ENCODE measurements at regions not wholly inside any gene's neighbourhood (a gene's known extent, or its start where the extent isn't known, plus 50 kb on each side); places are given as distances from the start of the nearest gene placed in this dataset.

DNA sequence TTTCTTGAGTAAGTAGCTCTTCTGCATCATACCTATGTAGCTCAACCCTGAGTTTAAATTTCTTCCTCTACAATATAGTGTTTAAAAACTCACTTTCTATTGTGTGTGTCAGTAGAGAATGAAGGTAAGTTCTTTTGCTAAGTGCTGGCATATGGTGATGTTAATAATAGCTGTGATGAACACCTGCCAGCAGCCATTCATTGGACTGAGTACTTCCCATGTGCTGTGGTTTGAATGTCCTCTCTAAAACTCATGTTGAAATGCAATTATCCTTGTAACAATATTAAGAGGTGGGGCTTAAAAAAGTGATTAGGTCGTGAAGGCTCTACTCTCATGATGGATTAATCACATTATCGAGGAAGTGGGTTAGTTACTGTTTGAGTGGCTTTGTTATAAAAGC, 645.2 kb upstream of the RGMB start:
- no peaks in the 10 kb centered on the region for H3K27me3 ChIP-seq (replicated peaks; ENCODE audit: control insufficient read depth, insufficient read depth, low read length)
- no peaks in the 10 kb centered on the region for H3K36me3 ChIP-seq (ENCODE audit: control insufficient read depth, insufficient read depth, low read length)
- H3K4me3 ChIP-seq (replicated peaks; ENCODE audit: low read depth, low read length): no peak overlapping the region
- no peak for DNase-seq (ENCODE audit: extremely low read depth, insufficient read length)
- TF ChIP-seq, protein P1, sequence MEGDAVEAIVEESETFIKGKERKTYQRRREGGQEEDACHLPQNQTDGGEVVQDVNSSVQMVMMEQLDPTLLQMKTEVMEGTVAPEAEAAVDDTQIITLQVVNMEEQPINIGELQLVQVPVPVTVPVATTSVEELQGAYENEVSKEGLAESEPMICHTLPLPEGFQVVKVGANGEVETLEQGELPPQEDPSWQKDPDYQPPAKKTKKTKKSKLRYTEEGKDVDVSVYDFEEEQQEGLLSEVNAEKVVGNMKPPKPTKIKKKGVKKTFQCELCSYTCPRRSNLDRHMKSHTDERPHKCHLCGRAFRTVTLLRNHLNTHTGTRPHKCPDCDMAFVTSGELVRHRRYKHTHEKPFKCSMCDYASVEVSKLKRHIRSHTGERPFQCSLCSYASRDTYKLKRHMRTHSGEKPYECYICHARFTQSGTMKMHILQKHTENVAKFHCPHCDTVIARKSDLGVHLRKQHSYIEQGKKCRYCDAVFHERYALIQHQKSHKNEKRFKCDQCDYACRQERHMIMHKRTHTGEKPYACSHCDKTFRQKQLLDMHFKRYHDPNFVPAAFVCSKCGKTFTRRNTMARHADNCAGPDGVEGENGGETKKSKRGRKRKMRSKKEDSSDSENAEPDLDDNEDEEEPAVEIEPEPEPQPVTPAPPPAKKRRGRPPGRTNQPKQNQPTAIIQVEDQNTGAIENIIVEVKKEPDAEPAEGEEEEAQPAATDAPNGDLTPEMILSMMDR (IDR thresholded peaks at IDR 0.05; ENCODE audit: insufficient read depth, low read length, poor library complexity, severe bottlenecking): no peak

DNA sequence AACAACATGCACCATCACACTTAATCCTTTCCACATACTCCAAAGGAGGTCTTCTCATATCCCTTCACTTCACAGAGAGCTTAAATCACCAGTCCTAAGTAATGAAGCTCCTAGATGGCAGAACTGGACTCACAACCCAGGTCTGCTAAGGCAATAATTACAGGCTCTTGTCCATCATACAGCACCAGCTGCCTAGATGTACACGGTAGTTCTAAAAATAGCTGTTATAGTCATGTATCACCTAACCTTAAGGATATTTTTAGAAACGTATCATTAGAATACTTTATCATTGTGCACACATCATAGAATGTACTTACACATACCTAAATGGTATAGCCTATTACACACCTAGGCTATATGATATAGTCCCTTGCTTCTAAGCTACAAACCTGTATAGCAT, 644.6 kb upstream of the RGMB start:
- H3K36me3 ChIP-seq (ENCODE audit: control insufficient read depth, insufficient read depth, low read length): no peaks in the 10 kb centered on the region
- no peaks in the 10 kb centered on the region for H3K27me3 ChIP-seq (replicated peaks; ENCODE audit: control insufficient read depth, insufficient read depth, low read length)
- TF ChIP-seq, protein P1 (IDR thresholded peaks at IDR 0.05; ENCODE audit: insufficient read depth, low read length, poor library complexity, severe bottlenecking): no peak
- no peak overlapping the region for H3K4me3 ChIP-seq (replicated peaks; ENCODE audit: low read depth, low read length)
- DNase-seq (ENCODE audit: extremely low read depth, insufficient read length): no peak

DNA sequence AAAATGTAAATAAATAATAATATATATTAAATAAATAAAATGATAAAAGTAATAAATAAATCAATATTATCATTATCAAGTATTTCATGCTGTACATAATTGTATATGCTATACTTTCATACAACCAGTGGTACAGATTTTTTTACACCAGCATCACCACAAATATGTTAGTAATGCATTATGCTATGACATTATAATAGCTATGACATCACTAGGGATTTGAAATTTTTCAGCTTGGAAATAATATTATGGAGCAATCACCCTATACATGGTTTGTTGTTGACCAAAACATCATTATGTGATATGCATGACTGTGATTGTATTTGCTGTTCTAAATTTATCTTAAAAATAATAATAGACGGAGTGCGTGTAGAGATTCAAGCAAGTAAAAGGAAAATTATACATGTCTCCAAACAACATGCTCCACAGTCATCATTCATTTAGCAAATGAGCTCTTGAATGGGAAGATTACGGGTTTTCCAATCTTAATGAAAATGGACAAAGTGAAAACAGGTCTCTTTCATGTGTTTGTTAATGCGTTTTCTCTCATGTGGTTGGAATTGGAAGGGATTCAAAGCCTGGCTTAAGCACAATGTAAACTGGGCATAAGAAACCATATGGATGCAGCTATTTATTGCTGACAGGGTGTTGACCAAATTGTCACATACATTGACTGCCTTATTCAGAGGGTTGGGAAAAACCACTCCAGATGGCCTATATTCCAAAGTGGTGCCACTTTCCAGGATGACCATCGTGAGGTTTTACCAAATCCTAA, 643.0 kb upstream of the RGMB start:
- Histone ChIP-seq H3K36me3 (ENCODE audit: control insufficient read depth, insufficient read depth, low read length) (no peaks in the 10 kb centered on the region), H3K27me3 (replicated peaks; ENCODE audit: control insufficient read depth, insufficient read depth, low read length) (no peaks in the 10 kb centered on the region), H3K4me3 (replicated peaks; ENCODE audit: low read depth, low read length) (no peak overlapping the region)
- TF ChIP-seq, protein P1 (IDR thresholded peaks at IDR 0.05; ENCODE audit: insufficient read depth, low read length, poor library complexity, severe bottlenecking): no peak
- no peak for DNase-seq (ENCODE audit: extremely low read depth, insufficient read length)

DNA sequence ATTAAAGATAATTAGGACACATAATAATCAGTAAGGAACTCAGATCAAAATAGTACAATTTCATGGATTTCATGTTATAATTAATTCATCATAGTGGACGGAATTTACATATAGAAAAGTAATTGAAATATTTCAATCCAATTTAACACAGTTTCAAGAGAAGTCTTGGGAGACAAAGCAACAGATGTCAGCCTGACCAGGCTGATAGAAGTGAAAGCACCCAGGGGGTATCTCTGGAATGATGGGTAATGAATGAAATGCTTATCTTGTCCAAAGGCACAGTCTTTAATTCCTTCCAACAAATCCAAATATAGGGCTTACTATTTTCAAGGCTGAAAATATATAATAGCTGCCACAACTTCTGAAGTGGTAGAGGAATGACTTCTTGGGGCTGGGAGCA, 629.3 kb upstream of the RGMB start:
- Histone ChIP-seq H3K27me3 (replicated peaks; ENCODE audit: control insufficient read depth, insufficient read depth, low read length) (no peaks in the 10 kb centered on the region), H3K36me3 (ENCODE audit: control insufficient read depth, insufficient read depth, low read length) (no peaks in the 10 kb centered on the region), H3K4me3 (replicated peaks; ENCODE audit: low read depth, low read length) (no peak overlapping the region)
- no peak for DNase-seq (ENCODE audit: extremely low read depth, insufficient read length)
- TF ChIP-seq, protein P1 (IDR thresholded peaks at IDR 0.05; ENCODE audit: insufficient read depth, low read length, poor library complexity, severe bottlenecking): no peak

DNA sequence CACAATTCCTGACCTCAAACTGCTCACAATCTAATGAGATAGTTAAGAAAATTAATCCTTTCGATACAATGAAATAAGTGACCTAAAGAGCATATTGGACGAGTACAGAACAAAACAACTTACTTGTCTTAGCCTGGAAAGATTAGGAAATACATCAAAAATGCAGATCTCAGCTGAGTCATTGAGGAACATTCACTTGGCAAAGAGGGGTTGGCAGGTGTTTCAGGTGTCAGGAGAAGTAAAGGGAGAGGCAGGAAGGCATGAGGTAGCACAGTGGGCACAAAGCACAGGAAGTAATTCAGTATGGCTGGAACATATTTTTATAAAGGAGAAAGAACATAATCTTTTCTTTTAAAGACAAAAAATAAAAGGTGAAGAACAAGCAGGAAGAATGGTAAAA, 628.8 kb upstream of the RGMB start:
- no peaks in the 10 kb centered on the region for H3K36me3 ChIP-seq (ENCODE audit: control insufficient read depth, insufficient read depth, low read length)
- TF ChIP-seq, protein P1 (IDR thresholded peaks at IDR 0.05; ENCODE audit: insufficient read depth, low read length, poor library complexity, severe bottlenecking): no peak

DNA sequence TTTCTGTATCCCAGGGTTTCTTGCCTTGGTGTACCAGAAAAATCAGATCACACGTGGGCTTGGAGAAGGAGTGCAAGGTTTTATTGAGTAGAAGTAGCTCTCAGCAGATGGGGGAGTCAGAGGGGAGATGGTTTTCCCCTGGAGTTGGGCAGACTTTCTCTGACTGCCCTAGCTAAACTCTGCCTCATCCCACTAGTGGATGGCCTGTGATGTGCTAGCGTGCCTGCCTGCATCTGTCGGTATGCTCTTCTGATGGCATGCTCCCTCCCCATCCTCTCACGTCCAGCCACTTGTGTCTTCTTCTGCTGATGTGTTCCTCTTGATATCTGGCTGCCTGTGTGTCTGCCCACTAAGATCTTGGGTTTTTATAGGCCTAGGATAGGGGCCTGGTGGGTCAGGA, 616.1 kb upstream of the RGMB start:
- no peak overlapping the region for H3K4me3 ChIP-seq (replicated peaks; ENCODE audit: low read depth, low read length)
- TF ChIP-seq, protein P1 (IDR thresholded peaks at IDR 0.05; ENCODE audit: insufficient read depth, low read length, poor library complexity, severe bottlenecking): no peak
- no peak for DNase-seq (ENCODE audit: extremely low read depth, insufficient read length)
- no peaks in the 10 kb centered on the region for H3K36me3 ChIP-seq (ENCODE audit: control insufficient read depth, insufficient read depth, low read length)
- no peaks in the 10 kb centered on the region for H3K27me3 ChIP-seq (replicated peaks; ENCODE audit: control insufficient read depth, insufficient read depth, low read length)

More for the DNA sequence above, 628.8 kb upstream of the RGMB start:
- Histone ChIP-seq H3K4me3 (replicated peaks; ENCODE audit: low read depth, low read length) (no peak overlapping the region), H3K27me3 (replicated peaks; ENCODE audit: control insufficient read depth, insufficient read depth, low read length) (no peaks in the 10 kb centered on the region)
- DNase-seq (ENCODE audit: extremely low read depth, insufficient read length): no peak
